NCI-H2227 (cell line): ENCODE measurements at regions not wholly inside any gene's neighbourhood (a gene's known extent, or its start where the extent isn't known, plus 50 kb on each side); places are given as distances from the start of the nearest gene placed in this dataset.

ENCODE experiments used
- DNase-seq: peaks from one replicate; lab custom pipeline; 2025; ENCODE audit not compliant: unreplicated experiment; lab: John Stamatoyannopoulos, UW

GRCh38 chr2:122590524-122590923 lies 835.1 kb downstream of the TSN start:
- DNase-seq: no peak

- no peak for DNase-seq
Measured at GRCh38 chr2:122595065-122595464, 839.6 kb downstream of the TSN start.

- no peak for DNase-seq
Measured at GRCh38 chr2:122596598-122596997, 841.1 kb downstream of the TSN start.

GRCh38 chr2:122598784-122599183 lies 843.3 kb downstream of the TSN start:
- DNase-seq: no peak

- DNase-seq: no peak
Measured at GRCh38 chr2:122610948-122611609, 855.6 kb downstream of the TSN start.

- DNase-seq: no peak
Measured at GRCh38 chr2:122622934-122623333, 867.5 kb downstream of the TSN start.

- DNase-seq: no peak
Measured at GRCh38 chr2:122627388-122627787, 871.9 kb downstream of the TSN start.

GRCh38 chr2:122634256-122634655 lies 878.8 kb downstream of the TSN start:
- no peak for DNase-seq

- no peak for DNase-seq
Measured at GRCh38 chr2:122634920-122635319, 879.5 kb downstream of the TSN start.

GRCh38 chr2:122635686-122636085 lies 880.2 kb downstream of the TSN start:
- DNase-seq: no peak

GRCh38 chr2:122636097-122636496 lies 880.6 kb downstream of the TSN start:
- DNase-seq: no peak

- DNase-seq: no peak
Measured at GRCh38 chr2:122639176-122639575, 883.7 kb downstream of the TSN start.

- no peak for DNase-seq
Measured at GRCh38 chr2:122639711-122640110, 884.3 kb downstream of the TSN start.

GRCh38 chr2:122643725-122644329 lies 888.4 kb downstream of the TSN start:
- DNase-seq: no peak

- DNase-seq: no peak
Measured at GRCh38 chr2:122651236-122651635, 895.8 kb downstream of the TSN start.

GRCh38 chr2:122651780-122652179 lies 896.3 kb downstream of the TSN start:
- no peak for DNase-seq

GRCh38 chr2:122652670-122653069 lies 897.2 kb downstream of the TSN start:
- DNase-seq: no peak

GRCh38 chr2:122656403-122656802 lies 901.0 kb downstream of the TSN start:
- no peak for DNase-seq

- DNase-seq: no peak
Measured at GRCh38 chr2:122660786-122661634, 905.6 kb downstream of the TSN start.

- DNase-seq: no peak
Measured at GRCh38 chr2:122663620-122664019, 908.2 kb downstream of the TSN start.

- DNase-seq: no peak
Measured at GRCh38 chr2:122669627-122670026, 914.2 kb downstream of the TSN start.

- DNase-seq: no peak
Measured at GRCh38 chr2:122670897-122671296, 915.4 kb downstream of the TSN start.
